Ovary (tissue), 3 donors: ENCODE measurements at regions not wholly inside any gene's neighbourhood (a gene's known extent, or its start where the extent isn't known, plus 50 kb on each side); places are given as distances from the start of the nearest gene placed in this dataset.

ENCODE experiments used
- EP300 ChIP-seq: sonication (generic); formaldehyde crosslinking; IDR thresholded peaks from one replicate; pipeline ENCODE4 v1.6.1; 2017; ENCODE audit warnings: antibody characterized with exemption
- POLR2A ChIP-seq: fragments of 450-650 bp; IDR thresholded peaks from one replicate; pipeline ENCODE4 v1.6.1; 2017; ENCODE audit warnings: antibody characterized with exemption, mild to moderate bottlenecking, moderate library complexity
- TF ChIP-seq, protein P1 (sequence below), 3 donors: fragments of 450-650 bp in 2 of 3; fragments of 200-600 bp in 1 of 3; IDR thresholded peaks; one replicate each; pipeline versions ENCODE4 v1.5.1 to v1.8.0; 2016 to 2022; ENCODE audit warnings: antibody characterized with exemption in 3 of 3, mild to moderate bottlenecking in 1 of 3
- donor health status: DM: no; HTN: no; CAD: no.

DNA sequence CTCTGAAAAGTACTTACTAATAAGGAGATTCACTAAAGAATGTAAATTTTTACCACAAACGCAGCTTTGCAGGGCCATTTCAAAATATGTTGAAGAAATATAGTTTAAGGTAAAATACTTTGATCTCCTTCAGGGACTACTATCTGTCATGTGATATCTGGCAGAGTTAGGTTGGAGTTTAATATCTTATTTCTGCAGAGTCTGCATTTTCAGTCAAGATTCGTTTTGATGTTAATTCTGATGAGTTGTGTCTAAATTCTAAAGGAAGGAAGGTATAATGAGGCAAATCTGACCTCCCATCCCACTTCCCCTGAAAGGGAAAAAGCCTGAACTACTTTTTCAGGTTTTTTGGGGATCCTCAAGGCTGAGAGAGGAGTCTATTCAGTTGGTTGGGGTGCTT, 123.9 kb upstream of the TECRL start:
- TF ChIP-seq, protein P1, sequence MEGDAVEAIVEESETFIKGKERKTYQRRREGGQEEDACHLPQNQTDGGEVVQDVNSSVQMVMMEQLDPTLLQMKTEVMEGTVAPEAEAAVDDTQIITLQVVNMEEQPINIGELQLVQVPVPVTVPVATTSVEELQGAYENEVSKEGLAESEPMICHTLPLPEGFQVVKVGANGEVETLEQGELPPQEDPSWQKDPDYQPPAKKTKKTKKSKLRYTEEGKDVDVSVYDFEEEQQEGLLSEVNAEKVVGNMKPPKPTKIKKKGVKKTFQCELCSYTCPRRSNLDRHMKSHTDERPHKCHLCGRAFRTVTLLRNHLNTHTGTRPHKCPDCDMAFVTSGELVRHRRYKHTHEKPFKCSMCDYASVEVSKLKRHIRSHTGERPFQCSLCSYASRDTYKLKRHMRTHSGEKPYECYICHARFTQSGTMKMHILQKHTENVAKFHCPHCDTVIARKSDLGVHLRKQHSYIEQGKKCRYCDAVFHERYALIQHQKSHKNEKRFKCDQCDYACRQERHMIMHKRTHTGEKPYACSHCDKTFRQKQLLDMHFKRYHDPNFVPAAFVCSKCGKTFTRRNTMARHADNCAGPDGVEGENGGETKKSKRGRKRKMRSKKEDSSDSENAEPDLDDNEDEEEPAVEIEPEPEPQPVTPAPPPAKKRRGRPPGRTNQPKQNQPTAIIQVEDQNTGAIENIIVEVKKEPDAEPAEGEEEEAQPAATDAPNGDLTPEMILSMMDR (IDR thresholded peaks at IDR 0.05) = no peak
- TF ChIP-seq POLR2A (no peak), EP300 (no peak)
